ENCODE measurements at regions not wholly inside any gene's neighbourhood (a gene's known extent, or its start where the extent isn't known, plus 50 kb on each side); places are given as distances from the start of the nearest gene placed in this dataset.

GRCh38 chr5:103498800-103499551, 63.6 kb downstream of the NUDT12 start:
- DNase-seq = no peak

GRCh38 chr5:103498211-103498610, 64.4 kb downstream of the NUDT12 start:
- DNase-seq = no peak

GRCh38 chr5:103497781-103498180, 64.8 kb downstream of the NUDT12 start:
- no peak for DNase-seq

- DNase-seq = no peak
Observed at GRCh38 chr5:103490030-103490739, 72.4 kb downstream of the NUDT12 start.

- DNase-seq = no peak
Observed at GRCh38 chr5:103489307-103489706, 73.3 kb downstream of the NUDT12 start.

GRCh38 chr5:103487822-103488493, 74.6 kb downstream of the NUDT12 start:
- no peak for DNase-seq

GRCh38 chr5:103487218-103487617, 75.4 kb downstream of the NUDT12 start:
- no peak for DNase-seq

GRCh38 chr5:103486739-103487138, 75.8 kb downstream of the NUDT12 start:
- no peak for DNase-seq

- DNase-seq = no peak
Observed at GRCh38 chr5:103480246-103480645, 82.3 kb downstream of the NUDT12 start.

GRCh38 chr5:103477678-103478077, 84.9 kb downstream of the NUDT12 start:
- no peak for DNase-seq

GRCh38 chr5:103476811-103477210, 85.8 kb downstream of the NUDT12 start:
- DNase-seq = no peak

- DNase-seq = peak; percentile 8
Observed at GRCh38 chr5:103475629-103476240, 86.9 kb downstream of the NUDT12 start.

- DNase-seq = no peak
Observed at GRCh38 chr5:103474677-103475076, 87.9 kb downstream of the NUDT12 start.

- no peak for DNase-seq
Observed at GRCh38 chr5:103473725-103474124, 88.9 kb downstream of the NUDT12 start.

- DNase-seq = no peak
Observed at GRCh38 chr5:103472830-103473229, 89.8 kb downstream of the NUDT12 start.

- DNase-seq = no peak
Observed at GRCh38 chr5:103472265-103472664, 90.3 kb downstream of the NUDT12 start.

- DNase-seq = no peak
Observed at GRCh38 chr5:103469288-103470040, 93.1 kb downstream of the NUDT12 start.

- no peak for DNase-seq
Observed at GRCh38 chr5:103467831-103468230, 94.8 kb downstream of the NUDT12 start.

GRCh38 chr5:103466495-103466894, 96.1 kb downstream of the NUDT12 start:
- DNase-seq = no peak

GRCh38 chr5:103465891-103466290, 96.7 kb downstream of the NUDT12 start:
- no peak for DNase-seq

- no peak for DNase-seq
Observed at GRCh38 chr5:103464835-103465484, 97.6 kb downstream of the NUDT12 start.

GRCh38 chr5:103463261-103463660, 99.3 kb downstream of the NUDT12 start:
- DNase-seq = no peak

Measured in NCI-H1417 treated with DMSO at 0.1 percent for 48 hours (cell line).